Uterus (tissue), 3 donors: ENCODE measurements at regions not wholly inside any gene's neighbourhood (a gene's known extent, or its start where the extent isn't known, plus 50 kb on each side); places are given as distances from the start of the nearest gene placed in this dataset.

Experiments
- DNase-seq, 2 donors: peaks; one replicate each; pipeline ENCODE4 v3.0.0-alpha.2; 2019 to 2020
- H3K27ac ChIP-seq, 2 donors: fragments of 200-600 bp; sonication (generic); 1 replicate in 1 of 2; 2 replicates in 1 of 2; pipeline ENCODE4 v1.5.1; 2016 to 2018
- H3K27me3 ChIP-seq, 2 donors: fragments of 200-600 bp; sonication (generic); one replicate each; pipeline ENCODE4 v1.5.1; 2018 to 2019; ENCODE audit warnings: control low read depth in 1 of 2
- H3K36me3 ChIP-seq, 2 donors: fragments of 200-600 bp; sonication (generic); one replicate each; pipeline ENCODE4 v1.5.1; 2019; ENCODE audit warnings: control low read depth in 1 of 2
- H3K4me1 ChIP-seq, 2 donors: fragments of 200-600 bp; sonication (generic); one replicate each; pipeline ENCODE4 v1.5.1; 2018 to 2019; ENCODE audit warnings: control low read depth in 1 of 2
- H3K4me3 ChIP-seq, 2 donors: fragments of 200-600 bp; sonication (generic); 1 replicate in 1 of 2; 2 replicates in 1 of 2; pipeline ENCODE4 v1.5.1; 2018 to 2019; ENCODE audit warnings: mild to moderate bottlenecking in 1 of 2
- H3K9me3 ChIP-seq, 2 donors: fragments of 200-600 bp; sonication (generic); one replicate each; pipeline ENCODE4 v1.5.1; 2019; ENCODE audit warnings: control low read depth in 1 of 2
- CTCF ChIP-seq, 4 experiments: fragments of 200-600 bp in 2 of 4; fragments of 450-650 bp in 2 of 4; sonication (generic) in 2 of 4; IDR thresholded peaks; one replicate each; pipeline ENCODE4 v1.5.1; 2016 to 2019; ENCODE audit warnings: antibody characterized with exemption in 4 of 4, mild to moderate bottlenecking in 2 of 4, moderate library complexity in 1 of 4
- POLR2A ChIP-seq, 2 donors: fragments of 450-650 bp; IDR thresholded peaks; one replicate each; pipeline ENCODE4 v1.6.1; 2016; ENCODE audit warnings: antibody characterized with exemption in 2 of 2, mild to moderate bottlenecking in 1 of 2, moderate library complexity in 1 of 2
- intact Hi-C: fragments of 100-400 bp; cut with DNase I; formaldehyde crosslinking; loops from one replicate; pipeline ENCODE4 v1.15.1; 2023; ENCODE audit warnings: low total_unique reads
- donor health status: DM: yes; HTN: yes; CAD: no.

- Histone ChIP-seq H3K27ac (no peak overlapping the region), H3K4me1 (no peaks in the 10 kb centered on the region), H3K27me3 (no peaks in the 10 kb centered on the region), H3K9me3 (no peaks in the 10 kb centered on the region), H3K4me3 (no peak overlapping the region), H3K36me3 (no peaks in the 10 kb centered on the region)
- no peak for DNase-seq
- intact Hi-C loops: no loop called here
- TF ChIP-seq CTCF (IDR thresholded peaks at IDR 0.05): no peak
- TF ChIP-seq POLR2A (IDR thresholded peaks at IDR 0.05): no peak
These were observed 178.2 kb upstream of the MMS22L start for GRCh38 chr6:97461218-97461617.

GRCh38 chr6:97462031-97462430 lies 179.0 kb upstream of the MMS22L start:
- TF ChIP-seq POLR2A (IDR thresholded peaks at IDR 0.05): no peak
- TF ChIP-seq CTCF (IDR thresholded peaks at IDR 0.05): no peak
- Histone ChIP-seq H3K36me3 (no peaks in the 10 kb centered on the region), H3K9me3 (no peaks in the 10 kb centered on the region), H3K27me3 (no peaks in the 10 kb centered on the region), H3K4me3 (no peak overlapping the region), H3K27ac (no peak overlapping the region), H3K4me1 (no peaks in the 10 kb centered on the region)
- intact Hi-C loops: no loop called here
- DNase-seq: no peak

- intact Hi-C loops: no loop called here
- H3K4me3 ChIP-seq: no peak overlapping the region
- no peak overlapping the region for H3K27ac ChIP-seq
- H3K4me1 ChIP-seq: no peaks in the 10 kb centered on the region
- H3K27me3 ChIP-seq: no peaks in the 10 kb centered on the region
- no peak for TF ChIP-seq CTCF (IDR thresholded peaks at IDR 0.05)
- TF ChIP-seq POLR2A (IDR thresholded peaks at IDR 0.05): no peak
- no peak for DNase-seq
- no peaks in the 10 kb centered on the region for H3K36me3 ChIP-seq
- no peaks in the 10 kb centered on the region for H3K9me3 ChIP-seq
These were observed 180.1 kb upstream of the MMS22L start for GRCh38 chr6:97462938-97463598.

- intact Hi-C loops: no loop called here
- no peaks in the 10 kb centered on the region for H3K9me3 ChIP-seq
- no peak overlapping the region for H3K4me3 ChIP-seq
- no peaks in the 10 kb centered on the region for H3K4me1 ChIP-seq
- DNase-seq: no peak
- no peak overlapping the region for H3K27ac ChIP-seq
- no peak for TF ChIP-seq POLR2A (IDR thresholded peaks at IDR 0.05)
- TF ChIP-seq CTCF (IDR thresholded peaks at IDR 0.05): no peak
- H3K27me3 ChIP-seq: no peaks in the 10 kb centered on the region
- H3K36me3 ChIP-seq: no peaks in the 10 kb centered on the region
These were observed 183.0 kb upstream of the MMS22L start for GRCh38 chr6:97465877-97466561.

- no peak overlapping the region for H3K4me3 ChIP-seq
- intact Hi-C loops: no loop called here
- TF ChIP-seq POLR2A (IDR thresholded peaks at IDR 0.05) (no peak), CTCF (IDR thresholded peaks at IDR 0.05) (no peak)
- no peaks in the 10 kb centered on the region for H3K4me1 ChIP-seq
- H3K36me3 ChIP-seq: no peaks in the 10 kb centered on the region
- no peak for DNase-seq
- no peaks in the 10 kb centered on the region for H3K27me3 ChIP-seq
- H3K27ac ChIP-seq: no peak overlapping the region
- H3K9me3 ChIP-seq: no peaks in the 10 kb centered on the region
These were observed 186.0 kb upstream of the MMS22L start for GRCh38 chr6:97468981-97469380.
